ENCODE measurements at regions not wholly inside any gene's neighbourhood (a gene's known extent, or its start where the extent isn't known, plus 50 kb on each side); places are given as distances from the start of the nearest gene placed in this dataset.
"Not testable (repeated sequence)": the region's sequence is repeated elsewhere in the genome, so short reads cannot be mapped to it uniquely, and the experiment has no call there.

- DNase-seq = no peak
Measured at GRCh38 chr12:83997423-83997822, 915.2 kb downstream of the SLC6A15 start.

- no peak for DNase-seq
Measured at GRCh38 chr12:83996671-83997070, 915.9 kb downstream of the SLC6A15 start.

GRCh38 chr12:83985084-83985483 is 927.5 kb downstream of the SLC6A15 start:
- no peak for DNase-seq

GRCh38 chr12:83980398-83980797 is 932.2 kb downstream of the SLC6A15 start:
- DNase-seq = no peak

GRCh38 chr12:83979785-83980184 is 932.8 kb downstream of the SLC6A15 start:
- DNase-seq = no peak

- DNase-seq = no peak
Measured at GRCh38 chr12:83971781-83972180, 940.8 kb downstream of the SLC6A15 start.

GRCh38 chr12:83960767-83961166 is 951.8 kb downstream of the SLC6A15 start:
- no peak for DNase-seq

GRCh38 chr12:83958997-83959396 is 953.6 kb downstream of the SLC6A15 start:
- DNase-seq = no peak

GRCh38 chr12:83954956-83955601 is 957.5 kb downstream of the SLC6A15 start:
- DNase-seq = no peak

GRCh38 chr12:83954071-83954789 is 958.4 kb downstream of the SLC6A15 start:
- no peak for DNase-seq

GRCh38 chr12:83945871-83946270 is 966.7 kb downstream of the SLC6A15 start:
- no peak for DNase-seq

- DNase-seq = no peak
Measured at GRCh38 chr12:83939718-83940117, 972.9 kb downstream of the SLC6A15 start.

- no peak for DNase-seq
Measured at GRCh38 chr12:83933615-83934014, 979.0 kb downstream of the SLC6A15 start.

GRCh38 chr12:83932011-83932410 is 980.6 kb downstream of the SLC6A15 start:
- no peak for DNase-seq

GRCh38 chr12:83931451-83931850 is 981.1 kb downstream of the SLC6A15 start:
- no peak for DNase-seq

GRCh38 chr12:83929792-83930191 is 982.8 kb downstream of the SLC6A15 start:
- not testable (repeated sequence) for DNase-seq

- no peak for DNase-seq
Measured at GRCh38 chr12:83920821-83921547, 991.6 kb downstream of the SLC6A15 start.

GRCh38 chr12:83919081-83919480 is 993.5 kb downstream of the SLC6A15 start:
- no peak for DNase-seq

- no peak for DNase-seq
Measured at GRCh38 chr12:83904175-83904574, 1008.4 kb downstream of the SLC6A15 start.

- no peak for DNase-seq
Measured at GRCh38 chr12:83896416-83896815, 1016.2 kb downstream of the SLC6A15 start.

GRCh38 chr12:83893101-83893500 is 1019.5 kb downstream of the SLC6A15 start:
- DNase-seq = no peak

- no peak for DNase-seq
Measured at GRCh38 chr12:83889745-83890144, 1022.9 kb downstream of the SLC6A15 start.

GRCh38 chr12:83886479-83886878 is 1026.1 kb downstream of the SLC6A15 start:
- no peak for DNase-seq
